IPS-18c (cell line): ENCODE measurements at regions not wholly inside any gene's neighbourhood (a gene's known extent, or its start where the extent isn't known, plus 50 kb on each side); places are given as distances from the start of the nearest gene placed in this dataset.

Experiments
- H3K4me3 ChIP-seq: 2 replicates; pipeline ENCODE4 v1.7.0; 2013; ENCODE audit warnings: low read depth, mild to moderate bottlenecking, low read length, moderate library complexity; ENCODE audit not compliant: insufficient read depth
- H3K9me3 ChIP-seq: one replicate; pipeline ENCODE4 v1.6.1; 2013; ENCODE audit warnings: mild to moderate bottlenecking, low read length, moderate library complexity; ENCODE audit not compliant: control insufficient read depth, insufficient read depth

- Histone ChIP-seq H3K4me3 (no peak overlapping the region), H3K9me3 (no peaks in the 10 kb centered on the region)
Measured at GRCh38 chr4:123987408-123987807, 590.8 kb downstream of the SPRY1 start.

- no peaks in the 10 kb centered on the region for H3K9me3 ChIP-seq
- no peak overlapping the region for H3K4me3 ChIP-seq
Measured at GRCh38 chr4:123990310-123990870, 593.8 kb downstream of the SPRY1 start.

GRCh38 chr4:123994917-123995316 is 598.3 kb downstream of the SPRY1 start:
- no peaks in the 10 kb centered on the region for H3K9me3 ChIP-seq
- H3K4me3 ChIP-seq, result no peak overlapping the region

GRCh38 chr4:123995936-123996335 is 599.3 kb downstream of the SPRY1 start:
- H3K9me3 ChIP-seq, result no peaks in the 10 kb centered on the region

GRCh38 chr4:123996718-123997510 is 600.3 kb downstream of the SPRY1 start:
- H3K9me3 ChIP-seq, result no peaks in the 10 kb centered on the region
- H3K4me3 ChIP-seq, result no peak overlapping the region

More at GRCh38 chr4:123995936-123996335, 599.3 kb downstream of the SPRY1 start:
- H3K4me3 ChIP-seq, result no peak overlapping the region

- no peaks in the 10 kb centered on the region for H3K9me3 ChIP-seq
- no peak overlapping the region for H3K4me3 ChIP-seq
Measured at GRCh38 chr4:123997776-123998449, 601.3 kb downstream of the SPRY1 start.

GRCh38 chr4:124000233-124000632 is 603.6 kb downstream of the SPRY1 start:
- Histone ChIP-seq H3K9me3 (no peaks in the 10 kb centered on the region), H3K4me3 (no peak overlapping the region)

- Histone ChIP-seq H3K9me3 (no peaks in the 10 kb centered on the region), H3K4me3 (no peak overlapping the region)
Measured at GRCh38 chr4:124015766-124016165, 619.2 kb downstream of the SPRY1 start.

- no peaks in the 10 kb centered on the region for H3K9me3 ChIP-seq
- H3K4me3 ChIP-seq, result no peak overlapping the region
Measured at GRCh38 chr4:124017185-124017785, 620.7 kb downstream of the SPRY1 start.

- H3K9me3 ChIP-seq, result no peaks in the 10 kb centered on the region
- no peak overlapping the region for H3K4me3 ChIP-seq
Measured at GRCh38 chr4:124018383-124019317, 622.1 kb downstream of the SPRY1 start.

GRCh38 chr4:124019749-124020549 is 623.4 kb downstream of the SPRY1 start:
- H3K9me3 ChIP-seq, result no peaks in the 10 kb centered on the region
- no peak overlapping the region for H3K4me3 ChIP-seq

GRCh38 chr4:124025000-124025399 is 628.4 kb downstream of the SPRY1 start:
- no peaks in the 10 kb centered on the region for H3K9me3 ChIP-seq
- no peak overlapping the region for H3K4me3 ChIP-seq

GRCh38 chr4:124025428-124025827 is 628.8 kb downstream of the SPRY1 start:
- H3K9me3 ChIP-seq, result no peaks in the 10 kb centered on the region
- H3K4me3 ChIP-seq, result no peak overlapping the region

GRCh38 chr4:124028182-124028581 is 631.6 kb downstream of the SPRY1 start:
- H3K4me3 ChIP-seq, result no peak overlapping the region
- no peaks in the 10 kb centered on the region for H3K9me3 ChIP-seq

GRCh38 chr4:124030147-124030546 is 633.6 kb downstream of the SPRY1 start:
- no peaks in the 10 kb centered on the region for H3K9me3 ChIP-seq
- H3K4me3 ChIP-seq, result no peak overlapping the region

- H3K4me3 ChIP-seq, result no peak overlapping the region
Measured at GRCh38 chr4:124032035-124032434, 635.4 kb downstream of the SPRY1 start.

More at GRCh38 chr4:124032035-124032434, 635.4 kb downstream of the SPRY1 start:
- no peaks in the 10 kb centered on the region for H3K9me3 ChIP-seq
